ENCODE measurements at regions not wholly inside any gene's neighbourhood (a gene's known extent, or its start where the extent isn't known, plus 50 kb on each side); places are given as distances from the start of the nearest gene placed in this dataset.

DNA sequence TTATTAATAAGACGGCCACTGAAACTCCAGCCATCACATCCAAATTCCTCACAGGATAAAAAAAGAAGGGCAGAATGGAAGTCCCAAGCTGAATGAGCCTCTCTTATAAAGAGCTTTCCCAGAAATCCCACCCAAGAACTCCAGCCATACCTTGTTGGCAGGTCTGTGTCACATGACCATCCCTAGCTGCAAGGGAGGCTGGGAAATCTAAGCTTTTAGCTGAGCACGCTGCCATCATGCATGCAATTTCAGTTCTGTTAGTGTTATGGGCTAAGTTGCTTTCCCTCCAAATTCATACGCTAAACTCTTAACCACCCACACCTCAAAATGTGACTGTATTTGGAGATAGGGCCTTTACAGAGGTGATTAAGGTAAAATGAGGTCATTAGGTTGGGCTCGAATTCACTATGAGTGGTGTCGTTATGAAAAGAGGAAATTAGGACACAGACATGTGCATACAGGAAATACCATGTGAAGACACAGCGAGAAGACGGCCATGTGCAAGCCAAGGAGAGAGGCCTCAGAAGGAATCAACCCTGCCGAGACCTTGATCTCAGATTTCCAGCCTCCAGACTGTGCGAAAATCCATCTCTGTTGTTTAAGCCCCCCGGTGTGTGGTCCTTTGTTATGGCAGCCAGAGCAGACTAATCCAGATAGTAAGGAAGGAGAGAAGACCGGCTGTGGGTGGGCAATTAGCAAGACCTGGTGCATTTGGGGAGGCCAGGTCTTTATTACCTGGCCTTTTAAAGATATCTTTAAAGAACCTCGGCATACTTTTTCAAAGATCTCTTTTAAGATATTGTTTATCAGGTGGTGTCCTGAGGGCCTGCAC, 317.6 kb downstream of the BCOR start:
- no peak overlapping the region for H2BK15ac ChIP-seq (ENCODE audit: low read depth, low read length)
- H3K27ac ChIP-seq (ENCODE audit: insufficient read length, low read depth, low read length), result no peak overlapping the region
- H3K23ac ChIP-seq (ENCODE audit: insufficient read length, low read depth, low read length), result no peak overlapping the region
- no peak overlapping the region for H2AK5ac ChIP-seq (ENCODE audit: insufficient read length, low read length)
- Mint-ChIP-seq H3K4me3 (no peak overlapping the region; a peak in 1 of 5 replicates), H3K9me3 (peaks cover 67 to 68% of the 10 kb centered on the region in 2 experiments), H3K27me3 (ENCODE audit: low read depth) (peaks cover 2% of the 10 kb centered on the region), H3K4me1 (peaks cover 30 to 38% of the 10 kb centered on the region in 2 experiments), H3K36me3 (ENCODE audit: insufficient read depth in 1 of 3, low read depth in 3 of 3) (peaks cover 2 to 14% (median 10%) of the 10 kb centered on the region in 3 experiments; a peak in 6 of 7 replicates), H3K27ac (peak overlapping the region in 2 of 3 experiments; percentile 57 to 86; a peak in 3 of 7 replicates)
- TF ChIP-seq, protein P1, sequence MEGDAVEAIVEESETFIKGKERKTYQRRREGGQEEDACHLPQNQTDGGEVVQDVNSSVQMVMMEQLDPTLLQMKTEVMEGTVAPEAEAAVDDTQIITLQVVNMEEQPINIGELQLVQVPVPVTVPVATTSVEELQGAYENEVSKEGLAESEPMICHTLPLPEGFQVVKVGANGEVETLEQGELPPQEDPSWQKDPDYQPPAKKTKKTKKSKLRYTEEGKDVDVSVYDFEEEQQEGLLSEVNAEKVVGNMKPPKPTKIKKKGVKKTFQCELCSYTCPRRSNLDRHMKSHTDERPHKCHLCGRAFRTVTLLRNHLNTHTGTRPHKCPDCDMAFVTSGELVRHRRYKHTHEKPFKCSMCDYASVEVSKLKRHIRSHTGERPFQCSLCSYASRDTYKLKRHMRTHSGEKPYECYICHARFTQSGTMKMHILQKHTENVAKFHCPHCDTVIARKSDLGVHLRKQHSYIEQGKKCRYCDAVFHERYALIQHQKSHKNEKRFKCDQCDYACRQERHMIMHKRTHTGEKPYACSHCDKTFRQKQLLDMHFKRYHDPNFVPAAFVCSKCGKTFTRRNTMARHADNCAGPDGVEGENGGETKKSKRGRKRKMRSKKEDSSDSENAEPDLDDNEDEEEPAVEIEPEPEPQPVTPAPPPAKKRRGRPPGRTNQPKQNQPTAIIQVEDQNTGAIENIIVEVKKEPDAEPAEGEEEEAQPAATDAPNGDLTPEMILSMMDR (conservative IDR thresholded peaks at IDR 0.05), result no peak
- DNase-seq, result peak; percentile 55
- no peaks in the 10 kb centered on the region for H3K23me2 ChIP-seq (ENCODE audit: insufficient read length, low read depth, low read length, poor library complexity, severe bottlenecking)
- peaks cover 8% of the 10 kb centered on the region for H3K4me1 ChIP-seq (ENCODE audit: insufficient read depth, low read length)
- no peak overlapping the region for H3K18ac ChIP-seq (ENCODE audit: insufficient read length, low read depth, low read length)
- no peak overlapping the region for H4K8ac ChIP-seq (replicated peaks; ENCODE audit: insufficient read length, low read depth, low read length)
- H3K79me1 ChIP-seq (ENCODE audit: insufficient read depth, low read depth, low read length, poor library complexity, severe bottlenecking), result no peaks in the 10 kb centered on the region
- H3T11ph ChIP-seq (ENCODE audit: low read length), result no peak overlapping the region
- no peak overlapping the region for H2BK5ac ChIP-seq (ENCODE audit: insufficient read length, low read length)
- no peak overlapping the region for H3K4me2 ChIP-seq (ENCODE audit: insufficient read depth, insufficient read length, low read length)
- H2AFZ ChIP-seq (ENCODE audit: low read length), result no peak overlapping the region
- H3K56ac ChIP-seq (ENCODE audit: insufficient read length, low read depth, low read length), result no peak overlapping the region
- H4K5ac ChIP-seq (ENCODE audit: insufficient read length, low read depth, low read length), result no peak overlapping the region
- H3K79me2 ChIP-seq (ENCODE audit: insufficient read depth, low read length), result no peaks in the 10 kb centered on the region
- no CpG with 5 or more reads among the region's 12 CpGs for WGBS (ENCODE audit: extremely low coverage, insufficient read length, low lambda C conversion rate)
- H4K91ac ChIP-seq (ENCODE audit: insufficient read length, low read depth, low read length), result no peak overlapping the region
- H3K9me3 ChIP-seq (ENCODE audit: control insufficient read depth, low read depth, low read length), result no peaks in the 10 kb centered on the region
- H3K4ac ChIP-seq (ENCODE audit: low read depth, low read length), result no peak overlapping the region
- H2BK12ac ChIP-seq (ENCODE audit: insufficient read length, low read depth, low read length), result no peak overlapping the region
- no peaks in the 10 kb centered on the region for H3K27me3 ChIP-seq (ENCODE audit: insufficient read depth, low read length)
- H3K9ac ChIP-seq (ENCODE audit: extremely low read depth, insufficient read length, low read length), result no peak overlapping the region
- no peak overlapping the region for H3K14ac ChIP-seq (ENCODE audit: insufficient read depth, low read length)
- H2BK120ac ChIP-seq (ENCODE audit: low read depth, low read length, poor library complexity, severe bottlenecking), result no peak overlapping the region
- no peaks in the 10 kb centered on the region for H4K20me1 ChIP-seq (ENCODE audit: control insufficient read depth, insufficient read depth, insufficient read length)
- no peak overlapping the region for H2BK20ac ChIP-seq (ENCODE audit: low read depth, low read length, poor library complexity, severe bottlenecking)

All from H9 (cell line).